Renal cortex interstitium (tissue), 11 donors: ENCODE measurements at regions not wholly inside any gene's neighbourhood (a gene's known extent, or its start where the extent isn't known, plus 50 kb on each side); places are given as distances from the start of the nearest gene placed in this dataset.

Experiments
- DNase-seq, 11 donors: peaks; one replicate each; pipeline ENCODE4 v3.0.0-alpha.2; 2013; ENCODE audit warnings: low read depth in 9 of 11, low spot score in 4 of 11; ENCODE audit errors: extremely low read depth in 1 of 11

DNA sequence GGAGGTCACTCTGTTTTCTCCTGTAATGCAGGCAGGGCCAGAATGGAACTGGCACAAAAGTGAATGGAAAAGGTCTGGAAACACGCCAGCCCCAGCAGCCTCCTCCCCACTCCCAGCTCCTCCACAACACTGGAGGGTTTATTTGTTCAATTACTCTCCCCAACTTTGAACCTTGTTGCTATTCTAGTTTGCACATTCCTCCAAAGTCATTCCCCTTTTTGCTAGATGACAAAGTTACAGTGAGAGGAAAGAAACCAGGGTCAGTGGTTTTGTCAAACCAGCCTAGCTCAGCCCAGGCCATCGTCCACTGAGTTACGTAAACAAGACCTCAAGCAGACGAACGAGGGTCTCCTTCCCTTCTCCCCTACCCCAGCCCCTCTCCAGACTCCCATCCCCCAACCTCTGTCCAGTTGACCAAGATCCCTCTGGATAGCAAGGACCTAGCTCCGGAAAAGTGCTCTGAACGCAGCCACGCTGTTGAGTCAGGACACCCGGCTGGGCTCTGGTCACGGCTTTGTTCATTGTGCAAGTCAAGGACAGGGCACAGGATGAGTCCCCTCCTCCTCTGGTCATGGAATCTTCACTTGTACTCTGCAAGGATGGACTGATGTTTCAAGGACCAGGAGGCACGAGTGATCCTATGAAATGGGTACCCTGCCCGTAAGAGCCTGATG is 180.0 kb downstream of the USP12 start:
- no peak for DNase-seq

GRCh38 chr13:26989957-26990713 is 181.5 kb downstream of the USP12 start:
- DNase-seq, result no peak

GRCh38 chr13:26989261-26989956 is 182.2 kb downstream of the USP12 start:
- no peak for DNase-seq

DNA sequence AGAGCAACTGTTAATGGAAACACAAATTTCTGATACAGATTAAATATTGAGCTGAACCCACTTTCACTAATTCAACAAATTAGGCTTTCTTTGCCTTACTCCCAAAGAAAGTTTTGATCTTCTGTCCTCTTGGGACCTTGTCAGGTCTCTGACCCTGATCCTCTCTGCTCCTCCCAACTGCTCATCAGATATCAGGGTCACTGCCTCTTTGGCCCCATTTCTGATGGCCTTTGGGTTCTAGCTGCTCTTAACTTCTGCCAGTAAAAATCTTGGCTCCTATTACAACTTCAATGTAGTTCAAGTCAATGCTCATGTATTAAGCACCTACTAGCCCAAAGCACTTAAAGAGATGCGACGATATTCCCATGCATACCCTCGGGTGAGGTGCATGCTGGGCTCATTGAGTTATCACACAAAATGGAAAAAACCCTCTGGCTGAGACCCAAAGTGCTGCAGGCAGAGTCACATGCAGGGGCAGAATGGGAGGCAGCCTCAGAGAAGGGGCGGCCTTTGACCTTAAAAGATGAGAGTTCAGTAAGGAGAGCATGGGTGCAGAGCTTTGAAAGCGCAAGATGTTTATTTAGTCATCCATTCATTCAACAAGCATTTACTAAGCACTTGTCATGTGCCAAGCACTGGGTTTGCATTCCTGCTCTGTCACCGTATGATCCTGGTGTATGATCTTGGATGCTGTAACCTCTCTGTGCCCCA is 183.4 kb downstream of the USP12 start:
- no peak for DNase-seq

DNA sequence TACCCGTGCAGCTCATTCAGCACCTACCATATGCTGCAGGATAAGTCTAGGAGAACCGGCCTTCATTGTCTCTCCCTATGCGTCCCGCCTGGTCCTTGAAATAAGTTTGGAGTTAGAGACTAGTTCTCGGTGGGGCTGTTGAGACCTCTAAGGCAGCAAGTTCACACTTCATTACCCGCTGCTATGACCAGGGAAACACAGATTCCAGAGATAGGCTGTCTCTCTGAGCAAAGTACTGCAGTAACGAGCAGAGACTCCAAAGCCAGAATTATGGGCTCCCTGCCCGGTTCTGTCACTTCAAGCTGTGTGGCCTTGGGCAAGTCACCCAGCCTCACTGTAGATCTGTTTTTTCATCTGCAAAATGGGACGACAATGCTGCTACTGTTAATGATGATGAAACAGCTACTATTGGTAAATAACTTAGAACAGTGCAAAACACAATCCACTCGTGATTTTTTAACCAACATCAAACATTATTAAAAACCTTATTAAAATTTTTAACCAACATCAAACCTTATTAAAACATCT is 184.1 kb downstream of the USP12 start:
- DNase-seq, result no peak

GRCh38 chr13:26985285-26985878 is 186.2 kb downstream of the USP12 start:
- DNase-seq, result peak in 5 of 11 donors; percentile 64 to 76 (median 72)

DNA sequence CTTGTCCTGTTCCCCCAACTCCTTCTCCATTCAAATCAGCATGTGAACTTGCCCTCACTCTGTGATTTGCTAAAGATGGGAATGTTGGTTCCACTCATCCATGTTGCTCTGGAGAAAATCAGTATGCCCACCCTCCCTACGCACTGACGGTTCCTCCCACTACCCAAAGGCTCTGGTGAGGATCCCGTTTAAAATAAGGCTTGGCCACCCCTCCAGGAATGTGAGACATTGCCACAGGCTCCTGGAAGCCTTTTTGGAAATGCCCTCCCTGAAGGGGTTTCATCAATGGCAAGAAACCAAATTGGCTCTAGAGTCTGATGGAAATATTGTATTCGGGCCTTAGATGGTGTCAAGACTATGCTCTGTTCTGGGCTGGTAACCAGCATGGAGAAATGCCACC is 187.3 kb downstream of the USP12 start:
- no peak for DNase-seq

DNA sequence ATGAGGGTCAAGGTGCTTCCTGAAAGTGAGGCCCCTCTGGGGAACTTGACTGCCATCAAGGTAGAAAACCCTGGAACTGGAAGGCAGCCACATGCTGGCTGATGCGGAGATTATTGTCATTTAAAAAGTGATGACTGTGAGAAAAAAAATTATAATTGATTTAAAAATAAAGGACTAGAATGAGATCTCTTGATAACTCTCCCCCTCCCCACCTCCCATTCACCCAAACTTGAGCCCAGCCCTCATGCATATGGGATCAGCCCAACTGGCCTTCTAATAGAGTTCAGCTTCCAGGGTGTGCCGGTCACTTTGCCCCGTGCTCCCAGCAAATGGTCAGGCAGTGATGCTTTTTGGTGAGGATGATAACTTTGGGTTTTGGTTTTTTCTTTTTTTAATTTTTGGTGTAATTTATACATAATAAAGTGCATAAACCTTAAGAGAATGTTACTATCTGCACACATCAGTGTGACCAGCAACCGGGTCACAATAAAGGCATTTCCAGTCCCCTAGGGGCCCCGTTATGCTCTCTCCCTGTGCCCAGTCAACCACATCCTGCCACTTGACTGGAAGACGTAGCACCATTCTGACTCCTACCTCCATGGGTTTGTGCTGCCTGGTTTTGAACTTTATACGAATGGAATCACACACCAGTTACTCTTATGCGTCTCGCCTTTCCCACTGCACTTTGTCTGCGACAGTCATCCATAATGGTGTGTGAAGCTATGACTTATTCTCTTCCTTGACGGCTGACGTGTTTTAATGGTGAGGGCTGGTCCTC is 187.9 kb downstream of the USP12 start:
- no peak for DNase-seq

- DNase-seq, result no peak
Measured at GRCh38 chr13:26980099-26981031, 191.2 kb downstream of the USP12 start.

DNA sequence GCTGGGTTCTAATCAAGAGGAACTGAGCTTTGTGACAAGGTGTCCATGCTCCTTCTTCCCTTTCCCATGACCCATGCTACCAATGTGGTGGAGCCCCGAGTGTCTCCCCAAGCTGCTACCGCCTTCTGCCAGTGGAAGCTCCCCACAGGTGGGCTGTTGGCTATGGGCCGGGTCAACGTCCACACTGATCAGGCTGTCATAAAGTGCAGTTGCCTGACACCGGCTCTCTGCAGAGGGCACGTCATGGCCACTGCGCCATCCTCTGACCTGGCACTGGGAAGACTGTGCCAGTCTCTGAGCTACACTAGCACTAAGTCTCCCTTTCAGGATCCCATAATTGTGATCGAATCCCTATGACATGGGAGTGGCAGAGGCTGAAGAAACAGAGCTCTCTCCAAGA is 192.3 kb downstream of the USP12 start:
- DNase-seq, result no peak

- peak in 2 of 11 donors; percentile 52 to 57 for DNase-seq
Measured at GRCh38 chr13:26978081-26978860, 193.3 kb downstream of the USP12 start.

DNA sequence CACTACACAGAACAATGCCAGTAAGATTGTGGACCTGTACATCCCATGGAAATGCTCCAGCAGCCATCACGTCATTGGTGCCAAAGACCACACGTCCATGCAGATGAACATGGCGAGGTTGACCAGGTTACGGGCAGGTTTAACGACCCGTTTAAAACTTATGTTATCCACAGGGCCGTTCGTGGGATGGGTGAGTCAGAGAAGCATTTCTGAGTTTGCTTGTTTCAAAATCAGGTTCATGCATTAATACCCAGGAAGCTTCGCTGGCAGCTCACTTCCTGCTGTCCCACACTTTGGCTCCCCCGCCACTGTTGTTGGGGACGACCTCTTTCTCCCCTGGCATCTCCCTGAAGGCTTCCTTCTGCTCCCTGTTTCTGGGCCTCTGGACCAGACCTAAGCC is 194.1 kb downstream of the USP12 start:
- peak in 1 of 11 donors; percentile 45 for DNase-seq

DNA sequence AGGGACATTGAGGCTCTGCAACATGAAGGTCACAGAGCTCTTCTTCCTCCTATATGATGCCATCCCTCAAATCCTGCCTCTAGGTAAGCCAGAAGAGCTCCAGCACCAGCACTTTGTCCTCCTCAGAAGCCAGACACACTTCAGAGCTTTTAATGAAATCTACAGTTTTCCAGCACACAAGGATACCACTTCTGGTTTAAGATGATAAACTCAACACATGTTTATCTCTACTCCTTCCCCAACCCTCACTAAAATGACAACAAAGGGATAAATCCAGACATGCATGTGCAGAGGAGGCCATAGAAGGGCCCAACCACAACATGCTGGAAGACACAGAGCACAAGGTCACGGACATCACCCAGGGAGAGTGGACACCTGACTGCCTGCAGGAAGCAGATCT is 195.3 kb downstream of the USP12 start:
- DNase-seq, result no peak

DNA sequence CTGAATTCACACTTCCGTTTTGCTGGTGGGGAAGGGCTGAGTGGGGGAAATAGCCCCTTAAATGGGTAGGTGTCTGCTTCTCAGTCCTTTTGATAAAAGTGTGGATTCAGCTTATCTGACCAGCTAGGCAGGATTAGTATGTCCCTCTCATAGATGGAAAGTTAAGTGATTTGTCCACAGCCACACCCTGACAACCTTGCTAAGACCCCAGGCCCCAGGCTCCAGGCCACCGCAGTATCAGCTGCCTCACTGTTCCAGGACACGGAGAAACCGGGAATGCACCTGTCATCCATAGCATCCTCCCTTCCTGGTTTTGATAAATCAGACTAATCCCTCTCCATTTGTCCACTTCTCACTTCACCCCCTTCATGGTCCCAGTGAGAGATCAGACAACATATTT is 197.7 kb downstream of the USP12 start:
- no peak for DNase-seq

- no peak for DNase-seq
Measured at GRCh38 chr13:26973295-26973694, 198.3 kb downstream of the USP12 start.
